ENCODE measurements at regions not wholly inside any gene's neighbourhood (a gene's known extent, or its start where the extent isn't known, plus 50 kb on each side); places are given as distances from the start of the nearest gene placed in this dataset.

- TF ChIP-seq POLR2AphosphoS5 (IDR thresholded peaks at IDR 0.05; ENCODE audit: low read depth, low read length), result no peak
- TF ChIP-seq, protein P1, sequence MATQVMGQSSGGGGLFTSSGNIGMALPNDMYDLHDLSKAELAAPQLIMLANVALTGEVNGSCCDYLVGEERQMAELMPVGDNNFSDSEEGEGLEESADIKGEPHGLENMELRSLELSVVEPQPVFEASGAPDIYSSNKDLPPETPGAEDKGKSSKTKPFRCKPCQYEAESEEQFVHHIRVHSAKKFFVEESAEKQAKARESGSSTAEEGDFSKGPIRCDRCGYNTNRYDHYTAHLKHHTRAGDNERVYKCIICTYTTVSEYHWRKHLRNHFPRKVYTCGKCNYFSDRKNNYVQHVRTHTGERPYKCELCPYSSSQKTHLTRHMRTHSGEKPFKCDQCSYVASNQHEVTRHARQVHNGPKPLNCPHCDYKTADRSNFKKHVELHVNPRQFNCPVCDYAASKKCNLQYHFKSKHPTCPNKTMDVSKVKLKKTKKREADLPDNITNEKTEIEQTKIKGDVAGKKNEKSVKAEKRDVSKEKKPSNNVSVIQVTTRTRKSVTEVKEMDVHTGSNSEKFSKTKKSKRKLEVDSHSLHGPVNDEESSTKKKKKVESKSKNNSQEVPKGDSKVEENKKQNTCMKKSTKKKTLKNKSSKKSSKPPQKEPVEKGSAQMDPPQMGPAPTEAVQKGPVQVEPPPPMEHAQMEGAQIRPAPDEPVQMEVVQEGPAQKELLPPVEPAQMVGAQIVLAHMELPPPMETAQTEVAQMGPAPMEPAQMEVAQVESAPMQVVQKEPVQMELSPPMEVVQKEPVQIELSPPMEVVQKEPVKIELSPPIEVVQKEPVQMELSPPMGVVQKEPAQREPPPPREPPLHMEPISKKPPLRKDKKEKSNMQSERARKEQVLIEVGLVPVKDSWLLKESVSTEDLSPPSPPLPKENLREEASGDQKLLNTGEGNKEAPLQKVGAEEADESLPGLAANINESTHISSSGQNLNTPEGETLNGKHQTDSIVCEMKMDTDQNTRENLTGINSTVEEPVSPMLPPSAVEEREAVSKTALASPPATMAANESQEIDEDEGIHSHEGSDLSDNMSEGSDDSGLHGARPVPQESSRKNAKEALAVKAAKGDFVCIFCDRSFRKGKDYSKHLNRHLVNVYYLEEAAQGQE (IDR thresholded peaks at IDR 0.05; ENCODE audit: insufficient read depth in 1 of 2, low read depth in 2 of 2, low read length in 1 of 2), result no peak
- TF ChIP-seq, protein P2, sequence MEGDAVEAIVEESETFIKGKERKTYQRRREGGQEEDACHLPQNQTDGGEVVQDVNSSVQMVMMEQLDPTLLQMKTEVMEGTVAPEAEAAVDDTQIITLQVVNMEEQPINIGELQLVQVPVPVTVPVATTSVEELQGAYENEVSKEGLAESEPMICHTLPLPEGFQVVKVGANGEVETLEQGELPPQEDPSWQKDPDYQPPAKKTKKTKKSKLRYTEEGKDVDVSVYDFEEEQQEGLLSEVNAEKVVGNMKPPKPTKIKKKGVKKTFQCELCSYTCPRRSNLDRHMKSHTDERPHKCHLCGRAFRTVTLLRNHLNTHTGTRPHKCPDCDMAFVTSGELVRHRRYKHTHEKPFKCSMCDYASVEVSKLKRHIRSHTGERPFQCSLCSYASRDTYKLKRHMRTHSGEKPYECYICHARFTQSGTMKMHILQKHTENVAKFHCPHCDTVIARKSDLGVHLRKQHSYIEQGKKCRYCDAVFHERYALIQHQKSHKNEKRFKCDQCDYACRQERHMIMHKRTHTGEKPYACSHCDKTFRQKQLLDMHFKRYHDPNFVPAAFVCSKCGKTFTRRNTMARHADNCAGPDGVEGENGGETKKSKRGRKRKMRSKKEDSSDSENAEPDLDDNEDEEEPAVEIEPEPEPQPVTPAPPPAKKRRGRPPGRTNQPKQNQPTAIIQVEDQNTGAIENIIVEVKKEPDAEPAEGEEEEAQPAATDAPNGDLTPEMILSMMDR (IDR thresholded peaks at IDR 0.05), result no peak
- no peak for TF ChIP-seq TCF7L2 (IDR thresholded peaks at IDR 0.05; ENCODE audit: low read depth, low read length)
Observed at GRCh38 chr11:47905358-47906059, 57.4 kb upstream of the NUP160 start.
